Smooth muscle cell (in vitro differentiated cells): ENCODE measurements at regions not wholly inside any gene's neighbourhood (a gene's known extent, or its start where the extent isn't known, plus 50 kb on each side); places are given as distances from the start of the nearest gene placed in this dataset.

Source experiments
- DNase-seq: peaks from one replicate; lab custom pipeline; 2025; ENCODE audit not compliant: unreplicated experiment; lab: John Stamatoyannopoulos, UW
- H2AFZ ChIP-seq: fragments of 200-600 bp; sonication (generic); 2 replicates; pipeline ENCODE4 v1.6.0; 2016; ENCODE audit warnings: antibody characterized with exemption, low read depth, mild to moderate bottlenecking
- H3F3A ChIP-seq: fragments of 200-600 bp; sonication (generic); 2 replicates; pipeline ENCODE4 v1.6.0; 2017; ENCODE audit warnings: antibody characterized with exemption, low read depth
- H3K27ac ChIP-seq: fragments of 200-600 bp; sonication (generic); 2 replicates; pipeline ENCODE4 v1.5.1; 2016; ENCODE audit warnings: low read depth, mild to moderate bottlenecking
- H3K27me3 ChIP-seq: fragments of 200-600 bp; sonication (generic); 2 replicates; pipeline ENCODE4 v1.6.1; 2016; ENCODE audit warnings: low read depth, mild to moderate bottlenecking
- H3K36me3 ChIP-seq: fragments of 200-600 bp; sonication (generic); 2 replicates; pipeline ENCODE4 v1.5.1; 2016; ENCODE audit warnings: low read depth
- H3K4me1 ChIP-seq: fragments of 200-600 bp; sonication (generic); 2 replicates; pipeline ENCODE4 v1.5.1; 2016; ENCODE audit warnings: low read depth
- H3K4me2 ChIP-seq: fragments of 200-600 bp; sonication (generic); 2 replicates; pipeline ENCODE4 v1.6.0; 2016; ENCODE audit warnings: mild to moderate bottlenecking
- H3K4me3 ChIP-seq: fragments of 200-600 bp; sonication (generic); 2 replicates; pipeline ENCODE4 v1.5.1; 2016; ENCODE audit warnings: mild to moderate bottlenecking
- H3K79me2 ChIP-seq: fragments of 200-600 bp; sonication (generic); 2 replicates; pipeline ENCODE4 v1.6.0; 2016; ENCODE audit warnings: low read depth, mild to moderate bottlenecking
- H3K9ac ChIP-seq: fragments of 200-600 bp; sonication (generic); 2 replicates; pipeline ENCODE4 v1.6.0; 2016; ENCODE audit warnings: low read depth
- H3K9me3 ChIP-seq: fragments of 200-600 bp; sonication (generic); replicated peaks from 2 replicates; pipeline ENCODE4 v1.5.1; 2016; ENCODE audit warnings: low read depth
- H4K20me1 ChIP-seq: fragments of 200-600 bp; sonication (generic); 2 replicates; pipeline ENCODE4 v1.6.0; 2016; ENCODE audit warnings: low read depth
- CTCF ChIP-seq: fragments of 200-600 bp; sonication (generic); IDR thresholded peaks from 2 replicates; pipeline ENCODE4 v1.5.1; 2017; ENCODE audit warnings: borderline replicate concordance, mild to moderate bottlenecking, antibody characterized with exemption; ENCODE audit not compliant: insufficient read depth, poor library complexity, severe bottlenecking
- WGBS: methylation state at CpG from one replicate; pipeline ENCODE4 v1.1.7; 2016; ENCODE audit warnings: low lambda C conversion rate; 5-methylcytosine and 5-hydroxymethylcytosine counted together

DNA sequence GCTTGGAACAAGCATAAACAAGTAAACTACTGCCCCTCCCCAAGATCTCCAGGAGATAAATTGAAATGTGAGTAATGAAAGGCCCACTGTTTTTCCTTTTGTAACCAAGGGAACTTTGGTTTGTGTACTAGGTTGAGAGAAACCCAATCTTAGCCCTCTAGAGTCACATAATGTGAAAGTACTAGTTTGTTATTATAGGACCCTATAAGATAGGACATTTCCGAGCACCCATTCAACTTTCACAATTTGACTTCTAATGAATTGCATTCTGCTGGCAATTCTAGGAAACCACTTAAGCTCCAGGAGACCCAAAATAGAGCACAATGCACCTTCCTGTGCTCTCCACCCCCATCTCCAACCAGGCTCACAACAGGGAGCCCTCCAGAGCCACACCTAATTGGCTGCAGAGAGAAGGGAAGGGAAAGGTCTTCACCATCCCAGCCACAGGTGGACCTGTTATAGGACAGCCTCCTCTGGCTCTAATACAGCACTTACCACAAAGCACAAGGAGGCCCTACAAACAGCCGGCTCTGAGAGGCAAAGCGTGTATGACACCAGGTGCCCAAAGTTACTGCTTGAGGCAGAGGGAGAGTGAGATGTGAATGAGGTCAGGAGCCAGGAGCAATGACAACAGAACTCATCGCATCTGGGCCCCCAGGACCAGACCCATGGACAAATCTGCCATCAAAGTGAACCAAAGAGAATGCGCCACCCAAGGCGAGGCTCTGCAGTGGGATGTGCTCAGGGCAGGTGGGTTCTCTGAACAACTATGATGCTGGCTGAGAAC, 163.3 kb upstream of the NTF3 start:
- 96% methylated on average over 6 of the region's 6 CpGs for WGBS
- Histone ChIP-seq H3K4me1 (peaks cover 4% of the 10 kb centered on the region), H3K36me3 (no peaks in the 10 kb centered on the region), H2AFZ (no peak overlapping the region), H3K4me2 (no peak overlapping the region), H3K27ac (no peak overlapping the region), H3F3A (no peaks in the 10 kb centered on the region), H3K9ac (no peak overlapping the region), H3K4me3 (no peak overlapping the region), H3K27me3 (no peaks in the 10 kb centered on the region), H3K79me2 (no peaks in the 10 kb centered on the region), H3K9me3 (no peaks in the 10 kb centered on the region), H4K20me1 (no peaks in the 10 kb centered on the region)
- no peak for TF ChIP-seq CTCF
- no peak for DNase-seq

DNA sequence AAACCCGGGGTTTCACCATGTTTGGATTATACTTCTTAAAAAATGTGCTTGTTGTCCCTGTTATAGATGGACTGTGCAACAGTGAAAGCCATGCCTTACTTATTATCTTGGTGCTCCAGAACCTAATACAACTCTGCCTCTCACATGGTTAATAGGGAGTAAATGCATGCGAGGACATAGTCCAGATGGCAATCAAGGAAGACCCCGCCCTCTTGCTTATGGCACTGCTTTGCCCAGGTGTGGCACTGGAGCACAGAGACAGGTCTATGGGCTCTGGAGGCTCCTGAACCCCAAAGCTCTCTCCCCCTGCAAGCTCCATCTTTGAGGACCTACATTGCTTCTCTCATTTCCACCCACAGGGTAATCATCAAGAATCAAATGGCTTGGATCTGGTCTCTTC, 162.1 kb upstream of the NTF3 start:
- Histone ChIP-seq H3F3A (no peaks in the 10 kb centered on the region), H2AFZ (no peak overlapping the region), H3K4me3 (no peak overlapping the region), H3K9me3 (no peaks in the 10 kb centered on the region), H3K36me3 (no peaks in the 10 kb centered on the region), H3K79me2 (no peaks in the 10 kb centered on the region), H3K4me1 (peaks cover 5% of the 10 kb centered on the region), H4K20me1 (no peaks in the 10 kb centered on the region), H3K27ac (no peak overlapping the region), H3K9ac (no peak overlapping the region), H3K4me2 (no peak overlapping the region), H3K27me3 (no peaks in the 10 kb centered on the region)
- WGBS: 92% methylated on average over 3 of the region's 3 CpGs
- TF ChIP-seq CTCF: no peak
- no peak for DNase-seq

GRCh38 chr12:5272018-5272785, 159.7 kb upstream of the NTF3 start:
- peaks cover 5% of the 10 kb centered on the region for H3K4me1 ChIP-seq
- no peaks in the 10 kb centered on the region for H3F3A ChIP-seq
- no peak overlapping the region for H2AFZ ChIP-seq
- TF ChIP-seq CTCF: no peak
- no peaks in the 10 kb centered on the region for H4K20me1 ChIP-seq
- no peaks in the 10 kb centered on the region for H3K9me3 ChIP-seq
- H3K27ac ChIP-seq: no peak overlapping the region
- peak overlapping the region; percentile 36 for H3K4me2 ChIP-seq
- no peaks in the 10 kb centered on the region for H3K79me2 ChIP-seq
- no peak for DNase-seq
- H3K9ac ChIP-seq: no peak overlapping the region
- WGBS: 55% methylated on average over 6 of the region's 6 CpGs
- H3K27me3 ChIP-seq: no peaks in the 10 kb centered on the region
- H3K4me3 ChIP-seq: no peak overlapping the region
- no peaks in the 10 kb centered on the region for H3K36me3 ChIP-seq
